ENCODE measurements at regions not wholly inside any gene's neighbourhood (a gene's known extent, or its start where the extent isn't known, plus 50 kb on each side); places are given as distances from the start of the nearest gene placed in this dataset.

DNA sequence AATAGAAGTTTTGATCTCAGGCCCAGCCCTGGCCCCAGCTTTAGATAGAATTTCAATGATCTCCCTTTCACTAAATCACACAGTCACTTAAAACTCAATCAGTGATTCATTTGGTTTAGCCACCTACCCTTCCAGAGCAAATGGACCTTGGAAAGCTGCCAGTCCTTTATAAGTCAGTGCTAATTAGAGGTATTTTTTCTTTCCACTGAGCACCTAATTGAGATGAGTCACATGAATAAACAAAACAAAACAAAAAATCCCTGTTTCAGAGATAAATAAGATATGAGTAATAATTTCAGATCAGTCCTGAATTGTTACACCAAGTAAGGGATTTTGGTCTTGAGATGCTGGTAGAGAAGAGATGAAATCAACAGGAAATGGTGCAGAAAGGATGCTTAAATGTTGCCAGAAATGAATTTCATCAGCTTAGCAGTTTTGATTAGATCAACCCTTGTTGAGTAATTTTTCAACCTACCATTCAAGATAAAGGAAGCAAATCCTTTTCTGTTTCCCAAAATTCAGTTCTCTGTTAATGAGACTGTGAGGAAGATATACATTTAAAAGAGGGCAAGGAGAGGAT lies 352.0 kb upstream of the COL8A1 start:
- Histone ChIP-seq H3K27ac (ENCODE audit: insufficient read depth, low read length) (no peak overlapping the region), H3K79me2 (ENCODE audit: control insufficient read depth, insufficient read depth, low read length) (no peaks in the 10 kb centered on the region), H4K20me1 (ENCODE audit: control insufficient read depth, extremely low read depth, insufficient read depth, low read length) (no peaks in the 10 kb centered on the region), H3K4me3 (replicated peaks in 1 of 4; ENCODE audit: control extremely low read depth in 1 of 4, insufficient read depth in 1 of 4, low read depth in 3 of 4, low read length in 4 of 4) (no peak overlapping the region), H3K4me2 (ENCODE audit: extremely low read depth, insufficient read depth, low read length) (no peak overlapping the region), H3K4me1 (ENCODE audit: control insufficient read depth, extremely low read depth, insufficient read depth, low read length) (no peaks in the 10 kb centered on the region), H3K9me3 (ENCODE audit: control insufficient read depth, insufficient read depth, low read depth, low read length) (no peaks in the 10 kb centered on the region), H3K27me3 (ENCODE audit: control insufficient read depth, insufficient read depth, low read length) (no peaks in the 10 kb centered on the region), H3K9ac (ENCODE audit: insufficient read depth, low read length) (no peak overlapping the region), H2AFZ (ENCODE audit: low read length) (no peak overlapping the region), H3K36me3 (ENCODE audit: control insufficient read depth, insufficient read depth, low read length) (no peaks in the 10 kb centered on the region)
- TF ChIP-seq EZH2 (IDR thresholded peaks at IDR 0.05; ENCODE audit: low read length, missing control alignments) (no peak), CTCF (conservative IDR thresholded peaks at IDR 0.05 in 1 of 2, IDR thresholded peaks at IDR 0.05 in 1 of 2; ENCODE audit: low read depth in 1 of 2, low read length in 2 of 2) (no peak)
- peak in 1 of 2 donors; percentile 11 for DNase-seq (ENCODE audit: low read depth in 2 of 2)

GRCh38 chr3:99269606-99270351 lies 368.3 kb upstream of the DCBLD2 start:
- no peaks in the 10 kb centered on the region for H3K36me3 ChIP-seq (ENCODE audit: control insufficient read depth, insufficient read depth, low read length)
- no peaks in the 10 kb centered on the region for H3K9me3 ChIP-seq (ENCODE audit: control insufficient read depth, insufficient read depth, low read depth, low read length)
- no peak for TF ChIP-seq CTCF (conservative IDR thresholded peaks at IDR 0.05 in 1 of 2, IDR thresholded peaks at IDR 0.05 in 1 of 2; ENCODE audit: low read depth in 1 of 2, low read length in 2 of 2)
- no peak for TF ChIP-seq EZH2 (IDR thresholded peaks at IDR 0.05; ENCODE audit: low read length, missing control alignments)
- H3K4me2 ChIP-seq (ENCODE audit: extremely low read depth, insufficient read depth, low read length), result no peak overlapping the region
- H3K9ac ChIP-seq (ENCODE audit: insufficient read depth, low read length), result no peak overlapping the region
- H3K4me3 ChIP-seq (replicated peaks in 1 of 4; ENCODE audit: control extremely low read depth in 1 of 4, insufficient read depth in 1 of 4, low read depth in 3 of 4, low read length in 4 of 4), result no peak overlapping the region
- H3K4me1 ChIP-seq (ENCODE audit: control insufficient read depth, extremely low read depth, insufficient read depth, low read length), result no peaks in the 10 kb centered on the region
- DNase-seq (ENCODE audit: low read depth in 2 of 2), result no peak
- no peak overlapping the region for H3K27ac ChIP-seq (ENCODE audit: insufficient read depth, low read length)
- no peaks in the 10 kb centered on the region for H4K20me1 ChIP-seq (ENCODE audit: control insufficient read depth, extremely low read depth, insufficient read depth, low read length)
- H2AFZ ChIP-seq (ENCODE audit: low read length), result no peak overlapping the region
- H3K27me3 ChIP-seq (ENCODE audit: control insufficient read depth, insufficient read depth, low read length), result no peaks in the 10 kb centered on the region
- no peaks in the 10 kb centered on the region for H3K79me2 ChIP-seq (ENCODE audit: control insufficient read depth, insufficient read depth, low read length)

GRCh38 chr3:99256788-99257187 lies 355.3 kb upstream of the DCBLD2 start:
- TF ChIP-seq CTCF (conservative IDR thresholded peaks at IDR 0.05 in 1 of 2, IDR thresholded peaks at IDR 0.05 in 1 of 2; ENCODE audit: low read depth in 1 of 2, low read length in 2 of 2), result no peak
- no peak for TF ChIP-seq EZH2 (IDR thresholded peaks at IDR 0.05; ENCODE audit: low read length, missing control alignments)
- Histone ChIP-seq H3K36me3 (ENCODE audit: control insufficient read depth, insufficient read depth, low read length) (no peaks in the 10 kb centered on the region), H4K20me1 (ENCODE audit: control insufficient read depth, extremely low read depth, insufficient read depth, low read length) (no peaks in the 10 kb centered on the region), H2AFZ (ENCODE audit: low read length) (no peak overlapping the region), H3K4me3 (replicated peaks in 1 of 4; ENCODE audit: control extremely low read depth in 1 of 4, insufficient read depth in 1 of 4, low read depth in 3 of 4, low read length in 4 of 4) (no peak overlapping the region), H3K9ac (ENCODE audit: insufficient read depth, low read length) (no peak overlapping the region), H3K27me3 (ENCODE audit: control insufficient read depth, insufficient read depth, low read length) (no peaks in the 10 kb centered on the region), H3K4me1 (ENCODE audit: control insufficient read depth, extremely low read depth, insufficient read depth, low read length) (no peaks in the 10 kb centered on the region), H3K4me2 (ENCODE audit: extremely low read depth, insufficient read depth, low read length) (no peak overlapping the region), H3K27ac (ENCODE audit: insufficient read depth, low read length) (no peak overlapping the region), H3K9me3 (ENCODE audit: control insufficient read depth, insufficient read depth, low read depth, low read length) (no peaks in the 10 kb centered on the region), H3K79me2 (ENCODE audit: control insufficient read depth, insufficient read depth, low read length) (no peaks in the 10 kb centered on the region)
- no peak for DNase-seq (ENCODE audit: low read depth in 2 of 2)
